H9 (cell line): ENCODE measurements at regions not wholly inside any gene's neighbourhood (a gene's known extent, or its start where the extent isn't known, plus 50 kb on each side); places are given as distances from the start of the nearest gene placed in this dataset.

Experiments
- DNase-seq: peaks from one replicate; pipeline ENCODE4 v3.0.0-alpha.2; 2017
- H2AFZ ChIP-seq: one replicate; pipeline ENCODE4 v1.6.1; 2013; ENCODE audit warnings: mild to moderate bottlenecking, low read length, control low read depth, moderate library complexity
- H2AK5ac ChIP-seq: 2 replicates; pipeline ENCODE4 v1.6.1; 2013; ENCODE audit warnings: low read length, control low read depth, mixed read lengths; ENCODE audit not compliant: insufficient read length
- H2BK120ac ChIP-seq: one replicate; pipeline ENCODE4 v1.6.1; 2013; ENCODE audit warnings: low read depth, mild to moderate bottlenecking, low read length, control low read depth, inconsistent platforms; ENCODE audit not compliant: poor library complexity, severe bottlenecking
- H2BK12ac ChIP-seq: 2 replicates; pipeline ENCODE4 v1.6.1; 2013; ENCODE audit warnings: low read length, control low read depth, mixed read lengths, low read depth; ENCODE audit not compliant: insufficient read length
- H2BK15ac ChIP-seq: 2 replicates; pipeline ENCODE4 v1.6.1; 2013; ENCODE audit warnings: low read depth, low read length, control low read depth
- H2BK20ac ChIP-seq: one replicate; pipeline ENCODE4 v1.6.1; 2013; ENCODE audit warnings: low read depth, mild to moderate bottlenecking, low read length, control low read depth, inconsistent platforms; ENCODE audit not compliant: poor library complexity, severe bottlenecking
- H2BK5ac ChIP-seq: 2 replicates; pipeline ENCODE4 v1.6.1; 2013; ENCODE audit warnings: low read length, control low read depth, mixed read lengths; ENCODE audit not compliant: insufficient read length
- H3K14ac ChIP-seq: 2 replicates; pipeline ENCODE4 v1.6.1; 2013; ENCODE audit warnings: low read length, control low read depth; ENCODE audit not compliant: insufficient read depth
- H3K18ac ChIP-seq: 2 replicates; pipeline ENCODE4 v1.6.1; 2013; ENCODE audit warnings: low read depth, mild to moderate bottlenecking, mixed read lengths, low read length, control low read depth; ENCODE audit not compliant: insufficient read length
- H3K23ac ChIP-seq: 2 replicates; pipeline ENCODE4 v1.6.1; 2013; ENCODE audit warnings: low read length, control low read depth, mixed read lengths, low read depth; ENCODE audit not compliant: insufficient read length
- H3K23me2 ChIP-seq: 2 replicates; pipeline ENCODE4 v1.6.1; 2013; ENCODE audit warnings: low read depth, mild to moderate bottlenecking, mixed read lengths, low read length, control low read depth; ENCODE audit not compliant: insufficient read length, poor library complexity, severe bottlenecking
- H3K27ac ChIP-seq: 2 replicates; pipeline ENCODE4 v1.5.1; 2013; ENCODE audit warnings: low read length, control low read depth, mixed read lengths, low read depth; ENCODE audit not compliant: insufficient read length
- H3K27me3 ChIP-seq: 2 replicates; pipeline ENCODE4 v1.6.1; 2013; ENCODE audit warnings: low read length, control low read depth, inconsistent platforms; ENCODE audit not compliant: insufficient read depth
- H3K4ac ChIP-seq: 2 replicates; pipeline ENCODE4 v1.6.1; 2013; ENCODE audit warnings: low read depth, mild to moderate bottlenecking, control low read depth, inconsistent platforms, low read length, moderate library complexity
- H3K4me1 ChIP-seq: 2 replicates; pipeline ENCODE4 v1.6.1; 2013; ENCODE audit warnings: low read length, control low read depth, inconsistent platforms; ENCODE audit not compliant: insufficient read depth
- H3K4me2 ChIP-seq: 2 replicates; pipeline ENCODE4 v1.6.1; 2013; ENCODE audit warnings: low read length, control low read depth, mixed read lengths; ENCODE audit not compliant: insufficient read length, insufficient read depth
- H3K56ac ChIP-seq: 2 replicates; pipeline ENCODE4 v1.6.1; 2013; ENCODE audit warnings: low read depth, mild to moderate bottlenecking, mixed read lengths, low read length, control low read depth; ENCODE audit not compliant: insufficient read length
- H3K79me1 ChIP-seq: 2 replicates; pipeline ENCODE4 v1.6.1; 2013; ENCODE audit warnings: low read depth, mild to moderate bottlenecking, moderate library complexity, low read length, control low read depth, inconsistent platforms; ENCODE audit not compliant: insufficient read depth, poor library complexity, severe bottlenecking
- H3K79me2 ChIP-seq: 2 replicates; pipeline ENCODE4 v1.6.1; 2013; ENCODE audit warnings: low read length, control low read depth, inconsistent platforms; ENCODE audit not compliant: insufficient read depth
- H3K9ac ChIP-seq: 2 replicates; pipeline ENCODE4 v1.6.1; 2013; ENCODE audit warnings: low read length, control low read depth, mixed read lengths; ENCODE audit not compliant: insufficient read length; ENCODE audit errors: extremely low read depth
- H3K9me3 ChIP-seq: one replicate; pipeline ENCODE4 v1.6.1; 2013; ENCODE audit warnings: low read depth, low read length, inconsistent platforms; ENCODE audit not compliant: control insufficient read depth
- H3T11ph ChIP-seq: one replicate; pipeline ENCODE4 v1.6.1; 2013; ENCODE audit warnings: mild to moderate bottlenecking, low read length, control low read depth, inconsistent platforms
- H4K20me1 ChIP-seq: one replicate; pipeline ENCODE4 v1.6.1; 2013; ENCODE audit not compliant: control insufficient read depth, insufficient read length, insufficient read depth
- H4K5ac ChIP-seq: 2 replicates; pipeline ENCODE4 v1.6.1; 2013; ENCODE audit warnings: low read depth, mild to moderate bottlenecking, mixed read lengths, low read length, control low read depth; ENCODE audit not compliant: insufficient read length
- H4K8ac ChIP-seq: replicated peaks from 2 replicates; pipeline ENCODE4 v1.6.1; 2013; ENCODE audit warnings: low read length, control low read depth, mixed read lengths, low read depth; ENCODE audit not compliant: insufficient read length
- H4K91ac ChIP-seq: 2 replicates; pipeline ENCODE4 v1.6.1; 2013; ENCODE audit warnings: low read depth, mild to moderate bottlenecking, moderate library complexity, mixed read lengths, low read length, control low read depth; ENCODE audit not compliant: insufficient read length
- H3K27ac Mint-ChIP-seq, 3 experiments: 2 replicates in 2 of 3; 3 replicates in 1 of 3; pipeline ENCODE4 v1.8.0; 2020 to 2021; ENCODE audit warnings: mixed read lengths in 3 of 3, mild to moderate bottlenecking in 1 of 3, moderate library complexity in 1 of 3
- H3K27me3 Mint-ChIP-seq: 2 replicates; pipeline ENCODE4 v1.8.0; 2021; ENCODE audit warnings: low read depth, mild to moderate bottlenecking, moderate library complexity, mixed read lengths
- H3K36me3 Mint-ChIP-seq, 3 experiments: 2 replicates in 2 of 3; 3 replicates in 1 of 3; pipeline ENCODE4 v1.8.0; 2020 to 2021; ENCODE audit warnings: low read depth in 3 of 3, mixed read lengths in 3 of 3; ENCODE audit not compliant: insufficient read depth in 1 of 3
- H3K4me1 Mint-ChIP-seq, 2 experiments: 2 replicates each; pipeline ENCODE4 v1.8.0; 2020; ENCODE audit warnings: mixed read lengths in 2 of 2
- H3K4me3 Mint-ChIP-seq, 2 experiments: 2 replicates in 1 of 2; 3 replicates in 1 of 2; pipeline ENCODE4 v1.8.0; 2020 to 2021; ENCODE audit warnings: mild to moderate bottlenecking in 2 of 2, mixed read lengths in 2 of 2, moderate library complexity in 1 of 2
- H3K9me3 Mint-ChIP-seq, 2 experiments: 2 replicates in 1 of 2; 3 replicates in 1 of 2; pipeline ENCODE4 v1.8.0; 2020; ENCODE audit warnings: mild to moderate bottlenecking in 2 of 2, mixed read lengths in 2 of 2, moderate library complexity in 1 of 2
- TF ChIP-seq, protein P1 (sequence below): fragments of 200-600 bp; sonication (generic); conservative IDR thresholded peaks from 3 replicates; pipeline ENCODE4 v1.8.0; 2021; ENCODE audit warnings: antibody characterized with exemption, mild to moderate bottlenecking

- Histone ChIP-seq H3K27ac (no peak overlapping the region), H2BK5ac (no peak overlapping the region), H3K9me3 (no peaks in the 10 kb centered on the region), H3K14ac (no peak overlapping the region), H3K4ac (no peak overlapping the region), H3K4me1 (no peaks in the 10 kb centered on the region), H3K18ac (no peak overlapping the region), H2BK20ac (no peak overlapping the region), H3K23me2 (no peaks in the 10 kb centered on the region), H4K20me1 (no peaks in the 10 kb centered on the region), H4K8ac (no peak overlapping the region), H2BK15ac (no peak overlapping the region), H2AFZ (no peak overlapping the region), H3K79me2 (no peaks in the 10 kb centered on the region), H3K79me1 (no peaks in the 10 kb centered on the region), H2AK5ac (no peak overlapping the region), H4K5ac (no peak overlapping the region), H3K9ac (no peak overlapping the region), H3K4me2 (no peak overlapping the region), H2BK12ac (no peak overlapping the region), H2BK120ac (no peak overlapping the region), H3K56ac (no peak overlapping the region), H3K23ac (no peak overlapping the region), H4K91ac (no peak overlapping the region), H3K27me3 (no peaks in the 10 kb centered on the region), H3T11ph (no peak overlapping the region)
- no peak overlapping the region for H3K4me3 Mint-ChIP-seq
- no peaks in the 10 kb centered on the region; a peak in 1 of 5 replicates for H3K9me3 Mint-ChIP-seq
- TF ChIP-seq, protein P1, sequence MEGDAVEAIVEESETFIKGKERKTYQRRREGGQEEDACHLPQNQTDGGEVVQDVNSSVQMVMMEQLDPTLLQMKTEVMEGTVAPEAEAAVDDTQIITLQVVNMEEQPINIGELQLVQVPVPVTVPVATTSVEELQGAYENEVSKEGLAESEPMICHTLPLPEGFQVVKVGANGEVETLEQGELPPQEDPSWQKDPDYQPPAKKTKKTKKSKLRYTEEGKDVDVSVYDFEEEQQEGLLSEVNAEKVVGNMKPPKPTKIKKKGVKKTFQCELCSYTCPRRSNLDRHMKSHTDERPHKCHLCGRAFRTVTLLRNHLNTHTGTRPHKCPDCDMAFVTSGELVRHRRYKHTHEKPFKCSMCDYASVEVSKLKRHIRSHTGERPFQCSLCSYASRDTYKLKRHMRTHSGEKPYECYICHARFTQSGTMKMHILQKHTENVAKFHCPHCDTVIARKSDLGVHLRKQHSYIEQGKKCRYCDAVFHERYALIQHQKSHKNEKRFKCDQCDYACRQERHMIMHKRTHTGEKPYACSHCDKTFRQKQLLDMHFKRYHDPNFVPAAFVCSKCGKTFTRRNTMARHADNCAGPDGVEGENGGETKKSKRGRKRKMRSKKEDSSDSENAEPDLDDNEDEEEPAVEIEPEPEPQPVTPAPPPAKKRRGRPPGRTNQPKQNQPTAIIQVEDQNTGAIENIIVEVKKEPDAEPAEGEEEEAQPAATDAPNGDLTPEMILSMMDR: no peak
- no peak overlapping the region for H3K27ac Mint-ChIP-seq
- H3K4me1 Mint-ChIP-seq: no peaks in the 10 kb centered on the region
- H3K27me3 Mint-ChIP-seq: no peaks in the 10 kb centered on the region
- H3K36me3 Mint-ChIP-seq: no peaks in the 10 kb centered on the region
- no peak for DNase-seq
These were observed 584.2 kb upstream of the SLITRK1 start for GRCh38 chr13:84466461-84466860.
